ENCODE measurements at regions not wholly inside any gene's neighbourhood (a gene's known extent, or its start where the extent isn't known, plus 50 kb on each side); places are given as distances from the start of the nearest gene placed in this dataset.

DNA sequence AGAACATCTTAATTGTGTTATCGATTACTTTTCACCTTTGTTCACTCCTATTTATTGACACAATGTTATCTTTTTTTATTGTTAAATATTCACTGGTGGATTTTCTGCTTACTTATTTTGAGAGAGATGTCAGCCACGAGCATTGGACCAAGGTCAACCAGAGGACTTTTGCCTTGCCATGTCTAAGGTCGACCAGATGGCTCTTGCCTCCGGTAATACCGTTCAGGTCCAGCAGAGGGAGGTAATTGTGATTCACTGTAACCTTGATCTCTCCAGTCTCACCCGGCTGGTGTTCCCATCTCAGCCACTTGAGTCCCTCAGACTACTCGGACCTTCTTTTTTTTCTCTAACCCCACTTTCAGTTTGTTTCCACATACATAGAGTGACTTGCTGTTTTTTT, 1438.1 kb downstream of the UQCRFS1 start:
- TF ChIP-seq, protein P1, sequence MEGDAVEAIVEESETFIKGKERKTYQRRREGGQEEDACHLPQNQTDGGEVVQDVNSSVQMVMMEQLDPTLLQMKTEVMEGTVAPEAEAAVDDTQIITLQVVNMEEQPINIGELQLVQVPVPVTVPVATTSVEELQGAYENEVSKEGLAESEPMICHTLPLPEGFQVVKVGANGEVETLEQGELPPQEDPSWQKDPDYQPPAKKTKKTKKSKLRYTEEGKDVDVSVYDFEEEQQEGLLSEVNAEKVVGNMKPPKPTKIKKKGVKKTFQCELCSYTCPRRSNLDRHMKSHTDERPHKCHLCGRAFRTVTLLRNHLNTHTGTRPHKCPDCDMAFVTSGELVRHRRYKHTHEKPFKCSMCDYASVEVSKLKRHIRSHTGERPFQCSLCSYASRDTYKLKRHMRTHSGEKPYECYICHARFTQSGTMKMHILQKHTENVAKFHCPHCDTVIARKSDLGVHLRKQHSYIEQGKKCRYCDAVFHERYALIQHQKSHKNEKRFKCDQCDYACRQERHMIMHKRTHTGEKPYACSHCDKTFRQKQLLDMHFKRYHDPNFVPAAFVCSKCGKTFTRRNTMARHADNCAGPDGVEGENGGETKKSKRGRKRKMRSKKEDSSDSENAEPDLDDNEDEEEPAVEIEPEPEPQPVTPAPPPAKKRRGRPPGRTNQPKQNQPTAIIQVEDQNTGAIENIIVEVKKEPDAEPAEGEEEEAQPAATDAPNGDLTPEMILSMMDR (IDR thresholded peaks at IDR 0.05): no peak
- TF ChIP-seq POLR2A (IDR thresholded peaks at IDR 0.05) (no peak), EP300 (IDR thresholded peaks at IDR 0.05) (no peak)
